Breast epithelium (tissue), 3 donors: ENCODE measurements at regions not wholly inside any gene's neighbourhood (a gene's known extent, or its start where the extent isn't known, plus 50 kb on each side); places are given as distances from the start of the nearest gene placed in this dataset.

Experiments
- POLR2A ChIP-seq: fragments of 450-650 bp; IDR thresholded peaks from one replicate; pipeline ENCODE4 v1.6.1; 2016; ENCODE audit warnings: antibody characterized with exemption, mild to moderate bottlenecking, moderate library complexity
- POLR2AphosphoS5 ChIP-seq, 3 donors: sonication (generic); formaldehyde crosslinking; IDR thresholded peaks; one replicate each; pipeline ENCODE4 v1.6.1; 2017; ENCODE audit warnings: antibody characterized with exemption in 3 of 3
- TF ChIP-seq, protein P1 (sequence below), 3 donors: fragments of 450-650 bp; IDR thresholded peaks; one replicate each; pipeline ENCODE4 v1.5.1; 2016 to 2017; ENCODE audit warnings: antibody characterized with exemption in 3 of 3, mild to moderate bottlenecking in 3 of 3, moderate library complexity in 3 of 3

- TF ChIP-seq, protein P1, sequence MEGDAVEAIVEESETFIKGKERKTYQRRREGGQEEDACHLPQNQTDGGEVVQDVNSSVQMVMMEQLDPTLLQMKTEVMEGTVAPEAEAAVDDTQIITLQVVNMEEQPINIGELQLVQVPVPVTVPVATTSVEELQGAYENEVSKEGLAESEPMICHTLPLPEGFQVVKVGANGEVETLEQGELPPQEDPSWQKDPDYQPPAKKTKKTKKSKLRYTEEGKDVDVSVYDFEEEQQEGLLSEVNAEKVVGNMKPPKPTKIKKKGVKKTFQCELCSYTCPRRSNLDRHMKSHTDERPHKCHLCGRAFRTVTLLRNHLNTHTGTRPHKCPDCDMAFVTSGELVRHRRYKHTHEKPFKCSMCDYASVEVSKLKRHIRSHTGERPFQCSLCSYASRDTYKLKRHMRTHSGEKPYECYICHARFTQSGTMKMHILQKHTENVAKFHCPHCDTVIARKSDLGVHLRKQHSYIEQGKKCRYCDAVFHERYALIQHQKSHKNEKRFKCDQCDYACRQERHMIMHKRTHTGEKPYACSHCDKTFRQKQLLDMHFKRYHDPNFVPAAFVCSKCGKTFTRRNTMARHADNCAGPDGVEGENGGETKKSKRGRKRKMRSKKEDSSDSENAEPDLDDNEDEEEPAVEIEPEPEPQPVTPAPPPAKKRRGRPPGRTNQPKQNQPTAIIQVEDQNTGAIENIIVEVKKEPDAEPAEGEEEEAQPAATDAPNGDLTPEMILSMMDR (IDR thresholded peaks at IDR 0.05) = no peak
- TF ChIP-seq POLR2AphosphoS5 (IDR thresholded peaks at IDR 0.05) = no peak
- no peak for TF ChIP-seq POLR2A
Observed at GRCh38 chr14:103255555-103255954, 78.5 kb upstream of the EIF5 start.
